Muscle of leg (tissue), 3 donors: ENCODE measurements at regions not wholly inside any gene's neighbourhood (a gene's known extent, or its start where the extent isn't known, plus 50 kb on each side); places are given as distances from the start of the nearest gene placed in this dataset.

Source experiments
- DNase-seq: peaks from one replicate; pipeline ENCODE4 v3.0.0; 2013
- H3K27ac ChIP-seq: one replicate; pipeline ENCODE4 v1.5.1; 2013; ENCODE audit warnings: mild to moderate bottlenecking, low read length, control low read depth
- H3K27me3 ChIP-seq: one replicate; pipeline ENCODE4 v1.6.1; 2013; ENCODE audit warnings: low read length; ENCODE audit not compliant: control insufficient read depth, insufficient read depth
- H3K36me3 ChIP-seq: one replicate; pipeline ENCODE4 v1.6.1; 2013; ENCODE audit warnings: low read length; ENCODE audit not compliant: control insufficient read depth, insufficient read depth
- H3K4me1 ChIP-seq: one replicate; pipeline ENCODE4 v1.6.1; 2013; ENCODE audit warnings: low read length; ENCODE audit not compliant: control insufficient read depth, insufficient read depth
- H3K4me3 ChIP-seq: one replicate; pipeline ENCODE4 v1.5.1; 2013; ENCODE audit warnings: low read length, control low read depth
- H3K9me3 ChIP-seq: replicated peaks from 2 replicates; pipeline ENCODE4 v1.6.1; 2013; ENCODE audit warnings: low read depth, low read length; ENCODE audit not compliant: control insufficient read depth
- WGBS: methylation state at CpG from one replicate; pipeline ENCODE4 v1.1.5; 2013; ENCODE audit warnings: missing lambda C conversion rate; ENCODE audit not compliant: insufficient coverage; 5-methylcytosine and 5-hydroxymethylcytosine counted together

DNA sequence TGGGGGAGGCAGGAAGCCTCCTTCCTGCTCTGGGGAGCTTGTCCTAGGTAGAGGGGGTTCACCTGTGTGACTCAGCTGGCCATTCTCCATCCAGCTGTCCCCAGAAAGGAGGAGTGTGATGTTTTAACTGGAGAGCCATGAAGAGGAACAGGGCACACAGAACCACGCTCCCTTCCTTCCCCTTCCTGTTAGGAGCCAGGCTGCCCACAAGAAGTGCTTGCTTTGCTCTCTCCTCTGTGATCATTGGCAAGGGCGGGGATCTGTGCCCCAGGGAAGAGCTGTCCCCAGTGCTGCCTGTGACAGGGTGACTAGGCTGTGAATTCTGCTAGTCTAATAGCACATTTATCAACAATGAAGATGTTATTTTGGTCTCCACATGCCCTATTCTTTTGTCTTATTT, 169.6 kb upstream of the GATB start:
- Histone ChIP-seq H3K27ac (no peak overlapping the region), H3K4me1 (no peaks in the 10 kb centered on the region), H3K9me3 (no peaks in the 10 kb centered on the region), H3K36me3 (no peaks in the 10 kb centered on the region), H3K27me3 (no peaks in the 10 kb centered on the region), H3K4me3 (no peak overlapping the region)
- DNase-seq = peak; percentile 9
- no CpG with 5 or more reads among the region's 2 CpGs for WGBS

DNA sequence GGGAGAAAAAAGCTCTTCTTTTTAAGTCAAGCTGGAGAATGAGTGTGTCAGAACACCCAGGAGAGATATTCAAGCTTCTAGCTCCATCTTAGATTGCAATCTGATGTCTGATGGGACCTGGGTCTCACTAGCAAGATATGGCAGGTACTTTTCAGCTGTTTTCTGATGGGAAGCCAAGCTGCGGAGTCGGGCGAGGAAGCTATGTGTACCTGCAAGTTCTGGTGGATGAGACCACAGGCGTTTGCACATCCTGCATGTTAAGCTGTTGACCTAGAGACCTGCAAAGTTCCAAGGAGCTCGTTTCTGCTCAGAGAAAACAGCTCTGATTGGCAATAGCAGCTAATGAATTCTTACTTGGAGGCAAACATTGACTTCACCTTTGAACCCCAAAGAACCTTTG, 167.3 kb upstream of the GATB start:
- 75% methylated on average over 4 of the region's 5 CpGs for WGBS
- H3K9me3 ChIP-seq = no peaks in the 10 kb centered on the region
- H3K36me3 ChIP-seq = no peaks in the 10 kb centered on the region
- no peak overlapping the region for H3K27ac ChIP-seq
- no peak overlapping the region for H3K4me3 ChIP-seq
- no peaks in the 10 kb centered on the region for H3K27me3 ChIP-seq
- H3K4me1 ChIP-seq = no peaks in the 10 kb centered on the region
- no peak for DNase-seq

- Histone ChIP-seq H3K27ac (no peak overlapping the region), H3K4me1 (no peaks in the 10 kb centered on the region), H3K9me3 (no peaks in the 10 kb centered on the region), H3K36me3 (no peaks in the 10 kb centered on the region), H3K4me3 (no peak overlapping the region), H3K27me3 (no peaks in the 10 kb centered on the region)
- WGBS = 90% methylated on average over 1 of the region's 5 CpGs
- no peak for DNase-seq
These were observed 162.0 kb upstream of the GATB start for GRCh38 chr4:151922811-151923210.

DNA sequence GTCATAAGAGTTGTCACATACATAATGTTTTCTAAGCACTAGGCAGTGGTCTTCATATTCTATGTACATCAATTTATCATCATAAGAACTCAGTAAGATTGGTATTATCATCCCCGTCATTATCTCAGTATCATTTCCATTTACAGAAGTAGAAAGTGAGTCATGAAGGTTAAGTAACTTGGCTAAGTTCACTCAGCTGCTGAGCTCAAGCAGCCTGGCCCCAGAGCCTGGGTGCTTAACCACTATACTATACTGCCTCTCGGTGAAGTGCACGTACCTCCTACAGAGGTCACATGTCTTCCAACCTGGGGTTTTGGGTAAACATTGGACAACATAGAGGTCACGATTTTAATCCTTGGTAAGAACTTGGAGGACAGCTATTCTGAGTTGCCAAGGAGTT, 161.5 kb upstream of the GATB start:
- Histone ChIP-seq H3K36me3 (no peaks in the 10 kb centered on the region), H3K9me3 (no peaks in the 10 kb centered on the region), H3K27ac (no peak overlapping the region), H3K4me3 (no peak overlapping the region), H3K27me3 (no peaks in the 10 kb centered on the region), H3K4me1 (no peaks in the 10 kb centered on the region)
- 80% methylated on average over 1 of the region's 4 CpGs for WGBS
- no peak for DNase-seq

- H3K4me1 ChIP-seq = no peaks in the 10 kb centered on the region
- H3K27ac ChIP-seq = no peak overlapping the region
- no peaks in the 10 kb centered on the region for H3K27me3 ChIP-seq
- H3K36me3 ChIP-seq = no peaks in the 10 kb centered on the region
- no peak for DNase-seq
- H3K4me3 ChIP-seq = no peak overlapping the region
- 81% methylated on average over 4 of the region's 4 CpGs for WGBS
- no peaks in the 10 kb centered on the region for H3K9me3 ChIP-seq
These were observed 161.0 kb upstream of the GATB start for GRCh38 chr4:151921811-151922210.

GRCh38 chr4:151921386-151921785, 160.6 kb upstream of the GATB start:
- no peak overlapping the region for H3K4me3 ChIP-seq
- no peaks in the 10 kb centered on the region for H3K27me3 ChIP-seq
- no peaks in the 10 kb centered on the region for H3K36me3 ChIP-seq
- H3K9me3 ChIP-seq = no peaks in the 10 kb centered on the region
- no peaks in the 10 kb centered on the region for H3K4me1 ChIP-seq
- no peak overlapping the region for H3K27ac ChIP-seq
- no peak for DNase-seq

DNA sequence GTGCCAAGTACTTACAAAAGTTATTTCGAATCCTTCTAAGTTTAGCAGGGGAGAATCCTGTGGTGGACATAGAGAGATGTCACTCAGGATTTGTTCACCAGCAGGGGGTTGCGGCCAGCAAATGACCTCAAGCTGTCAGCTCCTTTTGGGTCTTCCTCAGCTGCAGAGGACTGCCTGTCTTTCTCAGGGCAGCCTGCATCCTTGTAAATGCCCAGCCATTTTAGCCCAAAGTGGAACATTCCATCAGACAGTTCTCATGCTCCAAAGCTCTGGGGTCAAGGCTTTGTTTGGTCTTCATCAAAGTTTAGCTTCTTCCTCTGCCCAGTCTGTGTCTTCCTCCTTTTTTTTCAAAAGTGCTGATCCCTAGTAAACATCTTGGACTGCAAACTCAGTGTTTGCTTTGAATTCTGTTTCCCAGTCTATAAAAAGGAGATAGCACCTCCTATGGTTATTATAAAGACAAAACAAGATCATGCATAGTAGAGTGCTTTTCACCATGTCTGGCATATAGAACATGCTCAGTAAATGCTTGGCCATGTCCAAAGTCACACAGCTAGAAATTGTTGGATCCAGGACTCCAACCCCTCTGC, 156.4 kb upstream of the GATB start:
- Histone ChIP-seq H3K27ac (no peak overlapping the region), H3K4me3 (no peak overlapping the region), H3K36me3 (no peaks in the 10 kb centered on the region), H3K4me1 (no peaks in the 10 kb centered on the region), H3K27me3 (no peaks in the 10 kb centered on the region), H3K9me3 (no peaks in the 10 kb centered on the region)
- peak; percentile 1 for DNase-seq
- 81% methylated on average over 2 of the region's 2 CpGs for WGBS

DNA sequence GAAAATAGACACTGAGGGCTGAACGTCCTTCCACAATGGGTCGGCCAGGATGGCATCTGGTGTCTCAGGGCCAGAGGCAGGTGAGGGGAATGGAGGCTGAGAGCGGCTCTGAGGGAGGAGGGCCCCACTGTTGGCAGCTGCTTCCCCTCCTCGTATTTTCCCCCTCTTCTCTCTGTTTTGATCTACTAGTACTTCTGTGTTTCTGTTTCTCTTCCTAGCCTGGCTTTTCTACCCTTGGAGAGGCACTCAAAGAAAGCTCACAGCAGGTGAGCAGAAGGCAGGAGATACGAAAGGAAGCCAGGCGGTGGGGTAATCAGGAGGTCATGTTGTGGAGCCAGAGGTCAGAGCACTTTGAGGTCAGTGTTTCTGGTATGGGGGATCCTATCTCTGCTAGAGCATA, 151.8 kb upstream of the GATB start:
- Histone ChIP-seq H3K27me3 (peaks cover 3% of the 10 kb centered on the region), H3K4me3 (no peak overlapping the region), H3K4me1 (no peaks in the 10 kb centered on the region), H3K36me3 (no peaks in the 10 kb centered on the region), H3K27ac (no peak overlapping the region), H3K9me3 (no peaks in the 10 kb centered on the region)
- no peak for DNase-seq
- WGBS = 48% methylated on average over 3 of the region's 6 CpGs

DNA sequence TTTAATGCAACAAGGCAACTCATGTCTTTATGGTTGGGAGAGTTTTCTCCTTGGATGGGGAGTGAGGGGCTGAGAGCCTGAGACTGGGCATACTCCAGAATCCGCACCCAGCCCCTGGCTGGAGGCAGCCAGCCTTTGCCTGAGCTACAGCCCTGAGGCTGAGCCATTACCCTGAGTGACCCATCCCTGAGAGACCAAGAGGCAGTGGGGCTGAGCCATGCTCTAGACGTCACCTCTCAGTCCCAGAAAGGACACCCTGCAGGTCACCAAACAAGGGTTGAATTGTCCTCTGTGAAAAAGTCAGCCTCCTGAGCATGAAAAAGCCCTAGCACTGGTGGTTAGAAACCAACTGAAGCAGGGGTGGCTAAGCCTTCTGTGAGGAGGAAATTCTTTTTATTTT, 151.2 kb upstream of the GATB start:
- Histone ChIP-seq H3K36me3 (no peaks in the 10 kb centered on the region), H3K27me3 (peaks cover 3% of the 10 kb centered on the region), H3K4me1 (no peaks in the 10 kb centered on the region), H3K27ac (no peak overlapping the region), H3K4me3 (no peak overlapping the region), H3K9me3 (no peaks in the 10 kb centered on the region)
- DNase-seq = no peak
- WGBS = 67% methylated on average over 1 of the region's 2 CpGs

GRCh38 chr4:151908734-151909497, 148.1 kb upstream of the GATB start:
- no peaks in the 10 kb centered on the region for H3K4me1 ChIP-seq
- DNase-seq = no peak
- no CpG with 5 or more reads among the region's 4 CpGs for WGBS
- peaks cover 3% of the 10 kb centered on the region for H3K27me3 ChIP-seq
- no peaks in the 10 kb centered on the region for H3K36me3 ChIP-seq
- no peaks in the 10 kb centered on the region for H3K9me3 ChIP-seq
- H3K27ac ChIP-seq = no peak overlapping the region
- no peak overlapping the region for H3K4me3 ChIP-seq

DNA sequence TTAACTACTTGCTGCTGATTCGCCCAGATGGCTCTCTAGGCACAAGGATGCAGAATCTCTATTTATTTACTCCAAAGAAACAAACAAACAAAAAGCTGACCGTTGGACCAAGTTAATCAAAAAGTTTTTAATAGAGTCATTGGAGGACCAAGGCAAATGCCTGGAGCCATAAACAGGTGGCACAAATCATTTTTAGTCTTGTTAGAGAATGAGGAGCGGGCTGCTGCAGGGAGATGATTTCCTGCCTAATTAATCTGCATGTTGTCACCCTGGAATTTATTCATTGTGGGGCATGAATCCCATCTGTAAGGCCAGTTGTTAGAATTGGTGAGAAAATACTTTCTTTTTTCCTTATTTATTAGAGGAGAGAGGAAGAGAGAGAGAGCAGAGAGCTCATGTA, 147.4 kb upstream of the GATB start:
- Histone ChIP-seq H3K4me3 (no peak overlapping the region), H3K4me1 (no peaks in the 10 kb centered on the region), H3K36me3 (no peaks in the 10 kb centered on the region), H3K27me3 (peaks cover 3% of the 10 kb centered on the region), H3K9me3 (peaks cover 3% of the 10 kb centered on the region), H3K27ac (no peak overlapping the region)
- DNase-seq = no peak
- 80% methylated on average over 1 of the region's 3 CpGs for WGBS
